PC-3 (cell line): ENCODE measurements at regions not wholly inside any gene's neighbourhood (a gene's known extent, or its start where the extent isn't known, plus 50 kb on each side); places are given as distances from the start of the nearest gene placed in this dataset.

Experiments used
- EZH2 ChIP-seq: fragments of 300-600 bp; sonication (generic); IDR thresholded peaks from one replicate; pipeline ENCODE4 v1.6.1; 2017; ENCODE audit warnings: antibody characterized with exemption, mild to moderate bottlenecking, low read length; ENCODE audit not compliant: unreplicated experiment
- EZH2phosphoT487 ChIP-seq: fragments of 300-600 bp; sonication (generic); IDR thresholded peaks from 2 replicates; pipeline ENCODE4 v1.6.1; 2018; ENCODE audit warnings: mild to moderate bottlenecking, antibody characterized with exemption, low read length, borderline replicate concordance
- TF ChIP-seq, protein P1 (sequence below): fragments of 300-600 bp; sonication (generic); conservative IDR thresholded peaks from 2 replicates; pipeline ENCODE4 v1.5.1; 2017; ENCODE audit warnings: antibody characterized with exemption, low read depth, mild to moderate bottlenecking, low read length

GRCh38 chr1:239301251-239301650 is 85.1 kb upstream of the CHRM3 start:
- TF ChIP-seq, protein P1, sequence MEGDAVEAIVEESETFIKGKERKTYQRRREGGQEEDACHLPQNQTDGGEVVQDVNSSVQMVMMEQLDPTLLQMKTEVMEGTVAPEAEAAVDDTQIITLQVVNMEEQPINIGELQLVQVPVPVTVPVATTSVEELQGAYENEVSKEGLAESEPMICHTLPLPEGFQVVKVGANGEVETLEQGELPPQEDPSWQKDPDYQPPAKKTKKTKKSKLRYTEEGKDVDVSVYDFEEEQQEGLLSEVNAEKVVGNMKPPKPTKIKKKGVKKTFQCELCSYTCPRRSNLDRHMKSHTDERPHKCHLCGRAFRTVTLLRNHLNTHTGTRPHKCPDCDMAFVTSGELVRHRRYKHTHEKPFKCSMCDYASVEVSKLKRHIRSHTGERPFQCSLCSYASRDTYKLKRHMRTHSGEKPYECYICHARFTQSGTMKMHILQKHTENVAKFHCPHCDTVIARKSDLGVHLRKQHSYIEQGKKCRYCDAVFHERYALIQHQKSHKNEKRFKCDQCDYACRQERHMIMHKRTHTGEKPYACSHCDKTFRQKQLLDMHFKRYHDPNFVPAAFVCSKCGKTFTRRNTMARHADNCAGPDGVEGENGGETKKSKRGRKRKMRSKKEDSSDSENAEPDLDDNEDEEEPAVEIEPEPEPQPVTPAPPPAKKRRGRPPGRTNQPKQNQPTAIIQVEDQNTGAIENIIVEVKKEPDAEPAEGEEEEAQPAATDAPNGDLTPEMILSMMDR, result no peak
- TF ChIP-seq EZH2, result no peak
- no peak for TF ChIP-seq EZH2phosphoT487
